HepG2 (cell line): ENCODE measurements at regions not wholly inside any gene's neighbourhood (a gene's known extent, or its start where the extent isn't known, plus 50 kb on each side); places are given as distances from the start of the nearest gene placed in this dataset.
A peak's percentile ranks its signal among the peaks of the same experiment; 100 is the strongest.

Experiments
- ATAC-seq: fragments of 200-7000 bp; cut with Tn5 transposase; 3 replicates; pipeline ENCODE4 v1.9.1; 2020; ENCODE audit warnings: mild to moderate bottlenecking, moderate library complexity
- BruUV-seq: library from RNA; stranded (reverse); fragments of 400-500 nt; replicated peaks from 2 replicates; lab custom pipeline; 2021; lab: Mats Ljungman, UMichigan
- CTCF ChIA-PET: fragments of 300-600 bp; formaldehyde crosslinking; extraction: SDS; loops from one replicate; lab custom pipeline; 2021; ENCODE audit warnings: low total read pairs, inconsistent platforms, low intra/inter-chr PET ratio; lab: Yijun Ruan, JAX
- POLR2A ChIA-PET: fragments of 350-600 bp; sonication (Branson Sonifier 250); formaldehyde crosslinking; loops from one replicate; lab custom pipeline; 2020; ENCODE audit warnings: antibody characterized with exemption, inconsistent platforms; lab: Yijun Ruan, JAX
- DNase-seq: peaks from one replicate; pipeline ENCODE4 v3.0.0-alpha.2; 2015; ENCODE audit warnings: low spot score
- FAIRE-seq: peaks from 3 replicates; lab custom pipeline; 2011; peaks lifted over from hg19 to GRCh38; lab: Jason Lieb, UNC
- H2AFZ ChIP-seq: one replicate; pipeline ENCODE4 v1.6.1; 2011; ENCODE audit warnings: low read length, inconsistent platforms
- H3K27ac ChIP-seq: fragments of 300-600 bp; 3 replicates; pipeline ENCODE4 v1.8.0; 2011; ENCODE audit warnings: mixed run types, mild to moderate bottlenecking, mixed read lengths, low read length, inconsistent platforms; ENCODE audit not compliant: insufficient read depth; ENCODE audit errors: extremely low read length
- H3K27me3 ChIP-seq, 2 experiments: fragments of 200-600 bp in 1 of 2; 2 replicates in 1 of 2; 3 replicates in 1 of 2; pipeline versions ENCODE4 v1.6.0 to v1.8.0; 2011; ENCODE audit warnings: low read length in 2 of 2, mild to moderate bottlenecking in 2 of 2, moderate library complexity in 2 of 2, inconsistent platforms in 1 of 2; ENCODE audit not compliant: insufficient read depth in 2 of 2, control insufficient read depth in 1 of 2
- H3K36me3 ChIP-seq, 2 experiments: fragments of 200-600 bp in 1 of 2; replicated peaks in 1 of 2; 2 replicates in 1 of 2; 3 replicates in 1 of 2; pipeline versions ENCODE4 v1.5.1 to v1.8.0; 2011; ENCODE audit warnings: low read length in 2 of 2, inconsistent platforms in 1 of 2; ENCODE audit not compliant: insufficient read depth in 2 of 2, control insufficient read depth in 1 of 2
- H3K4me1 ChIP-seq: 2 replicates; pipeline ENCODE4 v1.5.1; 2012; ENCODE audit warnings: low read length, inconsistent platforms; ENCODE audit not compliant: insufficient read depth
- H3K4me2 ChIP-seq: 2 replicates; pipeline ENCODE4 v1.6.0; 2011; ENCODE audit warnings: low read depth, low read length, inconsistent platforms
- H3K4me3 ChIP-seq, 3 experiments: fragments of 200-600 bp in 1 of 3; sonication (generic), shearing (Covaris generic) in 1 of 3; replicated peaks in 1 of 3; 2 replicates each; pipeline ENCODE4 v1.5.1; 2011 to 2016; ENCODE audit warnings: low read length in 3 of 3, inconsistent platforms in 2 of 3, low read depth in 2 of 3, mild to moderate bottlenecking in 2 of 3, control low read depth in 1 of 3, mixed read lengths in 1 of 3; ENCODE audit not compliant: insufficient read depth in 1 of 3
- H3K79me2 ChIP-seq: one replicate; pipeline ENCODE4 v1.6.1; 2011; ENCODE audit warnings: low read length, inconsistent platforms; ENCODE audit not compliant: insufficient read depth
- H3K9ac ChIP-seq: 2 replicates; pipeline ENCODE4 v1.6.0; 2011; ENCODE audit warnings: mild to moderate bottlenecking, low read depth, low read length, inconsistent platforms; ENCODE audit not compliant: insufficient read depth
- H3K9me3 ChIP-seq: 2 replicates; pipeline ENCODE4 v1.5.1; 2012; ENCODE audit warnings: mild to moderate bottlenecking, low read length
- H4K20me1 ChIP-seq: 2 replicates; pipeline ENCODE4 v1.6.0; 2011; ENCODE audit warnings: inconsistent platforms, mild to moderate bottlenecking, low read length, moderate library complexity; ENCODE audit not compliant: insufficient read depth
- CSRNP2 ChIP-seq: sonication (generic); formaldehyde crosslinking; conservative IDR thresholded peaks from 2 replicates; pipeline ENCODE4 v1.8.0; 2022; ENCODE audit warnings: low read depth, missing genetic modification reagents
- DDIT3 ChIP-seq: sonication (generic); formaldehyde crosslinking; IDR thresholded peaks from 2 replicates; pipeline ENCODE4 v1.4.0; 2020; ENCODE audit warnings: mild to moderate bottlenecking, missing genetic modification reagents
- KMT2A ChIP-seq: sonication (generic); formaldehyde crosslinking; IDR thresholded peaks from 2 replicates; pipeline ENCODE4 v1.4.0; 2020; ENCODE audit warnings: missing genetic modification reagents
- NPAS2 ChIP-seq: sonication (generic); formaldehyde crosslinking; IDR thresholded peaks from 2 replicates; pipeline ENCODE4 v1.8.0; 2022; ENCODE audit warnings: mild to moderate bottlenecking, missing genetic modification reagents, borderline replicate concordance
- PRMT3 ChIP-seq: sonication (generic); formaldehyde crosslinking; IDR thresholded peaks from 2 replicates; pipeline ENCODE4 v1.8.1; 2022; ENCODE audit warnings: low read depth, mild to moderate bottlenecking, moderate library complexity, missing genetic modification reagents, borderline replicate concordance
- RORA ChIP-seq: sonication (generic); formaldehyde crosslinking; IDR thresholded peaks from 2 replicates; pipeline ENCODE4 v1.5.0; 2020; ENCODE audit warnings: mild to moderate bottlenecking, missing genetic modification reagents, moderate library complexity
- SAFB2 ChIP-seq: sonication (generic); formaldehyde crosslinking; IDR thresholded peaks from 2 replicates; pipeline ENCODE4 v1.5.1; 2020; ENCODE audit warnings: missing genetic modification reagents, low read depth, mild to moderate bottlenecking, borderline replicate concordance
- SP4 ChIP-seq: sonication (generic); formaldehyde crosslinking; IDR thresholded peaks from 2 replicates; pipeline ENCODE4 v1.8.1; 2023; ENCODE audit warnings: mild to moderate bottlenecking, missing genetic modification reagents
- TIGD3 ChIP-seq: sonication (generic); formaldehyde crosslinking; IDR thresholded peaks from 2 replicates; pipeline ENCODE4 v1.5.1; 2020; ENCODE audit warnings: mild to moderate bottlenecking, missing genetic modification reagents, borderline replicate concordance
- USF2 ChIP-seq, 2 experiments: sonication (generic) in 1 of 2; formaldehyde crosslinking in 1 of 2; IDR thresholded peaks; 2 replicates each; pipeline versions ENCODE4 v1.5.1 to v1.6.1; 2011 to 2020; ENCODE audit warnings: borderline replicate concordance in 1 of 2, low read depth in 1 of 2, low read length in 1 of 2, mild to moderate bottlenecking in 1 of 2, missing genetic modification reagents in 1 of 2, moderate library complexity in 1 of 2
- ZBTB39 ChIP-seq: sonication (generic); formaldehyde crosslinking; IDR thresholded peaks from 2 replicates; pipeline ENCODE4 v1.5.0; 2020; ENCODE audit warnings: missing genetic modification reagents
- ZMYM4 ChIP-seq: sonication (generic); formaldehyde crosslinking; IDR thresholded peaks from 2 replicates; pipeline ENCODE4 v1.8.1; 2023; ENCODE audit warnings: mild to moderate bottlenecking, missing genetic modification reagents
- ZNF101 ChIP-seq: sonication (generic); formaldehyde crosslinking; IDR thresholded peaks from 2 replicates; pipeline ENCODE4 v1.4.0; 2020; ENCODE audit warnings: mild to moderate bottlenecking, low read depth, missing genetic modification reagents, borderline replicate concordance
- ZNF709 ChIP-seq: sonication (generic); formaldehyde crosslinking; IDR thresholded peaks from 2 replicates; pipeline ENCODE4 v1.5.0; 2020; ENCODE audit warnings: mild to moderate bottlenecking, missing genetic modification reagents
- WGBS: methylation state at CpG from one replicate; pipeline ENCODE4 v1.1.6; 2017; ENCODE audit warnings: low lambda C conversion rate; 5-methylcytosine and 5-hydroxymethylcytosine counted together
- in situ Hi-C: cut with HindIII; loops from 2 replicates; pipeline ENCODE4 v1.10.0; 2017; ENCODE audit warnings: low pct_unique_long_range_greater_than_20kb; ENCODE audit not compliant: extremely low pct_ligation_motif_present
- intact Hi-C: fragments of 100-400 bp; cut with micrococcal nuclease; formaldehyde crosslinking; loops from one replicate; pipeline ENCODE4 v1.10.0; 2022; ENCODE audit not compliant: unreplicated experiment

- Histone ChIP-seq H3K79me2 (no peaks in the 10 kb centered on the region), H3K27ac (no peak overlapping the region), H2AFZ (no peak overlapping the region), H3K9me3 (no peaks in the 10 kb centered on the region), H3K4me3 (no peak overlapping the region), H3K4me1 (no peaks in the 10 kb centered on the region), H4K20me1 (no peaks in the 10 kb centered on the region), H3K9ac (no peak overlapping the region), H3K36me3 (no peaks in the 10 kb centered on the region), H3K4me2 (no peak overlapping the region), H3K27me3 (peaks cover 2 to 59% of the 10 kb centered on the region in 2 experiments; a peak in 4 of 5 replicates)
- FAIRE-seq = no peak
- WGBS = 8% methylated on average over 7 of the region's 7 CpGs
- ChIA-PET CTCF (no interaction called here), POLR2A (no interaction called here)
- intact Hi-C loops = no loop called here
- ATAC-seq = peak; percentile 37; the same call in 1 of the 3 replicates
- no TSS peak for BruUV-seq
- TF ChIP-seq TIGD3 (CRISPR knock-in tag) (no peak), ZNF709 (CRISPR knock-in tag) (no peak), SAFB2 (no peak), USF2 (IDR thresholded peaks at IDR 0.05; ENCODE audit: low read depth, low read length) (no peak), USF2 (CRISPR knock-in tag; IDR thresholded peaks at IDR 0.05; ENCODE audit: borderline replicate concordance) (no peak), NPAS2 (CRISPR knock-in tag) (no peak), CSRNP2 (no peak), ZBTB39 (CRISPR knock-in tag) (no peak), ZNF101 (CRISPR knock-in tag) (no peak), PRMT3 (CRISPR knock-in tag) (no peak), DDIT3 (CRISPR knock-in tag) (no peak), KMT2A (CRISPR knock-in tag) (no peak), ZMYM4 (CRISPR knock-in tag) (no peak), SP4 (CRISPR knock-in tag) (no peak), RORA (CRISPR knock-in tag) (no peak)
- DNase-seq = no peak
- in situ Hi-C loops = no loop called here
These were observed 87.1 kb upstream of the TMEM45B start for GRCh38 chr11:129728581-129728980.
